HG03558 (cell line): ENCODE measurements at regions not wholly inside any gene's neighbourhood (a gene's known extent, or its start where the extent isn't known, plus 50 kb on each side); places are given as distances from the start of the nearest gene placed in this dataset.

Experiments
- ATAC-seq: cut with Tn5 transposase; IDR thresholded peaks from one replicate; pipeline ENCODE4 v1.9.1; 2021; ENCODE audit warnings: moderate number of reproducible peaks; ENCODE audit not compliant: unreplicated experiment; ENCODE audit errors: extremely low read depth

GRCh38 chr1:38624336-38625039, 235.1 kb downstream of the RRAGC start:
- no peak for ATAC-seq

- no peak for ATAC-seq
These were observed 236.0 kb downstream of the RRAGC start for GRCh38 chr1:38623529-38623928.

GRCh38 chr1:38622197-38622596, 237.4 kb downstream of the RRAGC start:
- ATAC-seq = no peak

GRCh38 chr1:38616846-38617245, 242.7 kb downstream of the RRAGC start:
- no peak for ATAC-seq

GRCh38 chr1:38615680-38616079, 243.9 kb downstream of the RRAGC start:
- ATAC-seq = no peak

GRCh38 chr1:38614861-38615260, 244.7 kb downstream of the RRAGC start:
- no peak for ATAC-seq

GRCh38 chr1:38613996-38614395, 245.6 kb downstream of the RRAGC start:
- ATAC-seq = no peak

- no peak for ATAC-seq
These were observed 246.6 kb downstream of the RRAGC start for GRCh38 chr1:38612951-38613350.

GRCh38 chr1:38611664-38612211, 247.8 kb downstream of the RRAGC start:
- no peak for ATAC-seq

GRCh38 chr1:38609166-38610025, 250.2 kb downstream of the RRAGC start:
- ATAC-seq = no peak

GRCh38 chr1:38608202-38608864, 251.2 kb downstream of the RRAGC start:
- no peak for ATAC-seq

GRCh38 chr1:38607526-38607925, 252.0 kb downstream of the RRAGC start:
- no peak for ATAC-seq

GRCh38 chr1:38605063-38605462, 254.5 kb downstream of the RRAGC start:
- ATAC-seq = no peak

GRCh38 chr1:38603907-38604306, 255.7 kb downstream of the RRAGC start:
- ATAC-seq = no peak

GRCh38 chr1:38600905-38601304, 258.7 kb downstream of the RRAGC start:
- no peak for ATAC-seq

- no peak for ATAC-seq
These were observed 259.3 kb downstream of the RRAGC start for GRCh38 chr1:38600286-38600685.

- ATAC-seq = no peak
These were observed 261.5 kb downstream of the RRAGC start for GRCh38 chr1:38598118-38598517.

GRCh38 chr1:38589036-38589435, 270.5 kb downstream of the RRAGC start:
- no peak for ATAC-seq

- no peak for ATAC-seq
These were observed 271.8 kb downstream of the RRAGC start for GRCh38 chr1:38587766-38588165.

GRCh38 chr1:38586993-38587646, 272.5 kb downstream of the RRAGC start:
- no peak for ATAC-seq
